Body of pancreas (tissue), 4 donors: ENCODE measurements at regions not wholly inside any gene's neighbourhood (a gene's known extent, or its start where the extent isn't known, plus 50 kb on each side); places are given as distances from the start of the nearest gene placed in this dataset.

Experiments
- CTCF ChIP-seq, 7 experiments: fragments of 450-650 bp in 4 of 7; fragments of 200-600 bp in 3 of 7; sonication (generic) in 3 of 7; IDR thresholded peaks; one replicate each; pipeline ENCODE4 v1.5.1; 2016 to 2019; ENCODE audit warnings: antibody characterized with exemption in 7 of 7
- POLR2A ChIP-seq, 3 donors: fragments of 450-650 bp; IDR thresholded peaks; one replicate each; pipeline ENCODE4 v1.6.1; 2016; ENCODE audit warnings: antibody characterized with exemption in 3 of 3, mild to moderate bottlenecking in 2 of 3

- TF ChIP-seq CTCF (IDR thresholded peaks at IDR 0.05) = no peak
- TF ChIP-seq POLR2A (IDR thresholded peaks at IDR 0.05) = no peak
Measured at GRCh38 chr9:16206518-16206917, 653.7 kb downstream of the CCDC171 start.
